Pulmonary artery endothelial cell (primary cell): ENCODE measurements at regions not wholly inside any gene's neighbourhood (a gene's known extent, or its start where the extent isn't known, plus 50 kb on each side); places are given as distances from the start of the nearest gene placed in this dataset.

Experiments
- DNase-seq: peaks from one replicate; pipeline ENCODE4 v3.0.0-alpha.2; 2011; ENCODE audit warnings: low read depth, low spot score

DNA sequence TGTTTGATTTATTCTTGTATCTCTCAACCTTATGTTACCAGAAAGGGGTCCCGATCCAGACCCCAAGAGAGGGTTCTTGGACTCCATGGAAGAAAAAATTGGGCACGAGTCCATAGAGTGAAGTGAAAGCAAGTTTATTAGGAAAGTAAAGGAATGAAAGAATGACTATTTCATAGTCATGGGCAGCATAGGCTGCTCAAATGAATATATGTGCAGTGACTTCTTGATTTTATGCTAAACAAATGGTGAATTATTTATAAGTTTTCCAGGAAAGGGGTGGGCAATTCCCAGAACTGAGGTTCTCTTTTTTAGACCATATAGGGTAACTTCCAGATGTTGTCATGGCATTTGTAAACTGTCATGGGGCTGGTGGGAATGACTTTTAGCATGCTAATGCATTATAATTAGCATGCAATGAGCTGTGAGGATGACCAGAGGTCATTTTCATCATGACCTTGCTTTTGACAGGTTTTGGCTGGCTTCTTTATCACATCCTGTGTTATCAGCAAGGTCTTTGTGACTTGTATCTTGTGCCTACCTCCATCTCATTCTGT is 832.4 kb upstream of the CDH2 start:
- DNase-seq: no peak

- no peak for DNase-seq
Measured at GRCh38 chr18:29008809-29009208, 831.9 kb upstream of the CDH2 start.

GRCh38 chr18:29007986-29008654 is 831.2 kb upstream of the CDH2 start:
- DNase-seq: no peak

- DNase-seq: peak; percentile 54
Measured at GRCh38 chr18:29004921-29005320, 828.0 kb upstream of the CDH2 start.

DNA sequence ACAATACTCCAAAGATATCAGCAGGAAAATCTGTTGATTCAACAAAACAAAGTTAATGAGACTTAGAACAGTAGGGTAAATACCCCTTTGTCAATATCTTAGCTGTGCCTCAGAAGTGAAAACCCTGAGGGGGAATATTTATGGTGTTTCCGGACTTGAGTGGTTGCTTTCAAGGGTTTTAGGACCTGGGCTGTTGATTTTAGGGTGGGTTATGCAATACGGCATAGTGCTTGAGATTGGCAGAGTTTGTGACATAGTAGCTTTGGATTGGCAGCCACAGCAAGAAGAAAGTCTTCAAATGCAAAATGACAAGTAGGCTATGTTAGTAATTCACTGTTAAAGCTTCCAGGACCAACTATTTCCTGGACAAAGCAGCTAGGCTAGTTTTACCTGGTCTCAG is 826.3 kb upstream of the CDH2 start:
- DNase-seq: no peak

DNA sequence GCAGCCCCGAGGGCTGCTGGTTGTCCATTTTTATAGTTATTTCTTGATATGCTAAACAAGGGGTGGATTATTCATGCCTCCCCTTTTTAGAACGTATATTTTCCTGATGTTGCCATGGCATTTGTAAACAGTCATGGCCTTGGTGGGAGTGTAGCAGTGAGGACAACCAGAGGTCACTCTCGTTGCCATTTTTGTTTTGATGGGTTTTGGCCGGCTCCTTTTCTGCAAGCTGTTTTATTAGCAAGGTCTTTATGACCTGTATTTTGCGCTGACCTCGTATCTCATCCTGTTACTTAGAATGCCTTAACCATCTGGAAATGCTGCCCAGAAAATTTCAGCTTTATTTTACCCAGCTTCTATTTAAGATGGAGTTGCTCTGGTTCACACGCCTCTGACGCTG is 825.8 kb upstream of the CDH2 start:
- DNase-seq: no peak

DNA sequence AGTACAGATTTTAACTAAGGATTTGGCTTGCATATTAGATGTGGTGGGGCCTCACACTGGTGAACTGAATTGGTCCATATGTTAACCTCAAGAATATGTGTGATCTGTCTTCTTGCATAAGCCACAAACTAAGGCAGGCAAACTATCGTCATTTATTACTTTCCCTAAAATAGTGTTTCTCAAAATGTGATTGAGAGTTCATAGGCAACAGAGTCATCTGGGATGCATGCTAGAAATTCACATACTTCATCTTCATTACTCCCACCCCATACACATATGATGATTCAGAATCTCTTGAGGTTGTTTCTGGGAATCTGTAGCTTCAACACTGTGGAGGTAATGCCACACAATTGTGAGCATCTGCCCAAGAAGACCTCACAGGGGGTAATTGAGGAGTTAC is 822.8 kb upstream of the CDH2 start:
- DNase-seq: no peak

DNA sequence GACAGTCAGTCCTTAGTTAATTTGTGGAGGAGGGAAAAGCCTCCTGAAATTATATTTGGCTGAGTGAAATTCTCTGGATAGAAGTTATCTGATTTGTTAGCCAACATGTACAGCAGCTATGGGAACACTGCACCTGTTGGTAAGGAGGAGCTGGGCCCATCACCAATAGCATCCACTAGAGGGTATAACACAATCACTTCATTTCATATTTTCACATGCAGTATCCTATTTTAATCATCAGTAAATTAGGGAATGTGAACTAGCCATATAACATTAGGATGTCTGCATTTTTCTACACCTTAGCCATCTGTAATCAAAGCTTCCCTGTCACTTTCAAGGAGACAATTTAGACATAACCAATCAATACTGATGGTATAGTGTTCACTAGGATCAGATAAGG is 818.4 kb upstream of the CDH2 start:
- DNase-seq: no peak

DNA sequence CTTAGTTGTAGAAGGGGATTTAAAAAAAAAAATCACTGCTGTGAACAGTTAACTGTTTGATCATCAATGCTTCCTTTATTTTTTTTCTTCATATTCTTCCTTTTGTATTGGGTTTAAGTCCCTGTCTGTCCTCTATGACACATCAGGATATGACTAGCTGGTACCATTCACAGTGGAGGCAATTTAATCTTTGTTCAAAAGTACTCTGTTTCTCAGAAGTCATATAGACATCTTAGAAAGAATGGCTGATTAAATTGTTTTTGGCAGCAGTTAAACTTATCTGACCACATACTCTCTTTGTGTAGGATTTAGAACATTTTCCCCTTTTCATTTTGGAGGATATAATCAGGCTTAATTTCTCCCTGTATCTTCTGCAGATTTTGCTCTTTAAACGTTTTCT is 807.8 kb upstream of the CDH2 start:
- no peak for DNase-seq

DNA sequence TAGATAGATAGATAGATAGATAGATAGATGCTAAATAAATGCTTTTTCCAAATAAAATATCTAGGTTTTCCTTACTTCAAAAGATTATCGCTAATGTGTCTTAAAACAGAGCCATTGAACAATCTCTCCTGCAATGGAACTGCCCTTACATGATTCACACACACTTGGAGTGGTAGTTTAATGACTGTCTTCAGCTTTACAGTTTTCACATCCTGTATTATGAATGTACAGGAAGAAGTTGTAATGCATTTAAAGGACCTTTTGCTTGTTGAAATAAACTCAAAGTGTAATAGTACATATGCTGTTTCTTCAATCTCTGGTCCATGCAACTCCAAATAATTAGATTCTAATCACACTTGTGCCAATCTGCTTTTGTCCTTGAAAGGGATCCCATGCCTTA is 797.6 kb upstream of the CDH2 start:
- DNase-seq: no peak

DNA sequence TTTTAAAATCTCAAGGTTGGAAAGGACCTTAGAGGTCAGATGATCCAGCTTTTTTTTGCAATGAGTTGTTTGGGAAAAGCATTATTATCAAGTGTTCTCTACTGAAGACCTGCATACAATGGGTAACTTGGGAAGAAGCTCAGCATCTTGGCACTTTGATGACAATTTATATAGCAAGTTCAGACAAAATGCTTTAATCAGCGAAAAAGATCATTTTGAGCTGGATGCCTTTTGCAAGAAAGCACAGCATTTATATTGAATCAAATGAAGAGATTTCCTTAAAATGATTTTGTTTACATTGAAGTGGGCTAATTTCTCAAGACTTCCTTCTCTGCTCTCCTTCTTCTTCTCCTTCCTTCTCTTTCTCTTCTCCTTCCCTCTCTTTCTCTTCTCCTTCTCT is 796.4 kb upstream of the CDH2 start:
- no peak for DNase-seq

DNA sequence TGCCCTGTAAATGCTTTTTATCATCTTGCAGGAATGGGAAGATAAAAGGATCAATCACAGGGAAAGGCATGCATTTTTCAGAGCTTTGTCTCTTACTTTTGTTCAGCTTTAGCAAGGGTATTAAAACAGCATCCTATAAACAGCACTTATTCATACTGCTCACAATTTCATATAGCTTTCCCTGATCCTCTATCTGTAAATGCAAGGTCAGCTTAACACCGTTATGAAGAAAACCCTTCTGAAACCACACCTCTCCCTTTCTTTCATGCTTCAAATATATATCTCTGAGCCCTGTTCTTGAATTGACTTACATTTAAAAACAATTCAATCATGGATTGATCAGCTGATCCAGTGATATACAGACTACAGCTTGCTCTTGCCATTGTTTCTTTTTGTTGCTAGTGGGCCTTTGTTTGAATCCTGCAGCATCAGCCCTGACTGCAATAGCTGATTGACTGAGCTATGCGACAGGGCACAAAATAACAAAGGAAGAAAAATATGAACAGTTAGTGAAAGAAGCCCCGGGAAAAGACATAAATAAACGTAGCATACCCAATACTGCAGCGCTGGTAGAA is 795.5 kb upstream of the CDH2 start:
- DNase-seq: no peak

GRCh38 chr18:28963481-28963880 is 786.6 kb upstream of the CDH2 start:
- no peak for DNase-seq

GRCh38 chr18:28961669-28962228 is 784.8 kb upstream of the CDH2 start:
- no peak for DNase-seq

DNA sequence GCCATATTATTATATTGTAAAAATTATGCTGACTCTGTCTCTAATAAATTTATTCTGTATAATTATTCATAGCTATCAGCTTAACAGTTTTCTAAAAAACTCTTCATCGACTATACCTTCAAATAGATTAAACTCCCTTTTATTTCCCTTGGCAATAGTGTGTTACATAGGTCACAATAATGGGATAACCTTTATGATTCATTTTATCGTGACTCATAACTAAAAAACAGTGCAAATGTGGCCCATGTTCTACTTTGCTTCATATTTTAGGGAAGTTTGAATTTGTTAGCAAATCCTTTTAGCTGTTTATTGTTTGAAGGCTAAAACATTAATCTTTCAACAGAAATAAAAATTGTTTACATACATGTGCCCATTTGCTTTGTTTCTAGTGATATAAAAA is 783.2 kb upstream of the CDH2 start:
- no peak for DNase-seq

- DNase-seq: no peak
Measured at GRCh38 chr18:28952339-28952738, 775.4 kb upstream of the CDH2 start.

DNA sequence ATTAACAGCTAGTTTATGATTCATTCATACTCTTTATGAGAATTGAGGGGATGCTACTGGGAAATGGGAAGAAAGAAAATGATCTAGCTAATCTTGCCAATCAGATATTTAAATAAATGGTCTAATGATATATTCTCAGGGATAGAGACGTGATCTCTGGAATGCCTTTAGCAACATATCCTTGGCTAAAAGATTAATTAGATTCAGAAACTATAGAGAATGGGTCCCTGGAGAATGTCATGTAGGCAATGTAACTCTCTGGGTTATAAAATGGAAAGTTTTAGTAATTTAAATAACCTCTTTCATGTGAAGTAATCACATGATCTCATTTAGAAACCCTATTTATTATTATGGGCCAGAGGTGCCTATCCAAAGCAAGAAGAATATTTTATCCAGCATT is 771.0 kb upstream of the CDH2 start:
- DNase-seq: no peak

DNA sequence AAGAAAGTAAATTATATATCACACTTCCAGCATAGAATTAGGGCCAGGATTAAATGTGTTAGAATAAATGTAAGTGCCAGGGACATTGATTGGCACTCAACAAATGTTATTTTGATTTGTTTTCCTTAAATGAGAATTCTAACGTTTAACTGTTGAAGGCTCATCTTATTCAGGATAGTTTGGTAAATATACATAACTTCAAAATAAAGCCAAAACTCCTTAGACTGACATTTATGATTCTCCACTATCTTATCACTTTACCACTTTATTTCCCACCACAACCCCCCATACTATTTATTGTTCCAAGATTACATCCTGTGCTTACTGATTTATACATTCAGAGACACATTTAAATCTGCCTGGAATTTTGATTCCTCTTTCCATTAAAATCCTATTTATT is 769.5 kb upstream of the CDH2 start:
- DNase-seq: no peak

- DNase-seq: no peak
Measured at GRCh38 chr18:28922936-28923335, 746.0 kb upstream of the CDH2 start.

DNA sequence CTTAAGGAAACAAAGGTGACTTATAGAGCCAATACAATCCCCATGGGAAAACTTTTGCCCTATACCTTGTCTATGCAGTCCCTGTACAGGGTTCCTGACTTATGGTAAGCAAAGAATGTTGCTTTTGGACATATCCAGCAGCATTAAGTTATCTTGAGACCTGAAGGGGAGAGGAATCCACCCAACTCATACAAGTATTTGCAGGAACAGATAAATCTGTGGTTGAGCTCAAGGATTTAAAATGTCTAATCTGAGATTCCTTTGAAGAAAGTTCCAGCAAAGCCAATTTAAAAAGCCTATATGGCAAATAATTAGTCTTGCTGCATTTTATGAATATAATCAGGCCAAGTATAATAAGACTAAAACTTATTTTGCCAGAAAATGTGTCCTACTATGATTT is 739.5 kb upstream of the CDH2 start:
- no peak for DNase-seq

- peak; percentile 22 for DNase-seq
Measured at GRCh38 chr18:28905509-28905908, 728.6 kb upstream of the CDH2 start.

- no peak for DNase-seq
Measured at GRCh38 chr18:28904789-28905364, 727.9 kb upstream of the CDH2 start.

- DNase-seq: no peak
Measured at GRCh38 chr18:28903306-28903705, 726.4 kb upstream of the CDH2 start.
